ENCODE measurements at regions not wholly inside any gene's neighbourhood (a gene's known extent, or its start where the extent isn't known, plus 50 kb on each side); places are given as distances from the start of the nearest gene placed in this dataset.

GRCh38 chr16:51382940-51383339, 231.9 kb upstream of the SALL1 start:
- Histone ChIP-seq H3K27me3 (ENCODE audit: control insufficient read depth in 2 of 2, insufficient read depth in 2 of 2, low read length in 2 of 2) (no peaks in the 10 kb centered on the region), H3K9me1 (replicated peaks; ENCODE audit: control insufficient read depth, extremely low read depth, insufficient read depth, low read length) (no peaks in the 10 kb centered on the region), H3K4me1 (ENCODE audit: control insufficient read depth, extremely low read depth, insufficient read depth, low read length) (no peaks in the 10 kb centered on the region), H3K9me3 (replicated peaks; ENCODE audit: control insufficient read depth, insufficient read depth, low read length) (no peaks in the 10 kb centered on the region), H3K36me3 (ENCODE audit: control insufficient read depth in 2 of 2, extremely low read depth in 1 of 2, insufficient read depth in 2 of 2, low read length in 2 of 2) (no peaks in the 10 kb centered on the region), H3K9ac (replicated peaks; ENCODE audit: extremely low read depth, insufficient read depth, low read length) (no peak overlapping the region), H2AFZ (ENCODE audit: low read depth, low read length) (no peak overlapping the region), H3K4me2 (ENCODE audit: insufficient read depth, low read length) (no peak overlapping the region), H3K79me2 (ENCODE audit: control insufficient read depth, insufficient read depth, low read length) (no peaks in the 10 kb centered on the region), H3K4me3 (replicated peaks in 1 of 3; ENCODE audit: insufficient read depth in 1 of 3, low read depth in 1 of 3, low read length in 3 of 3) (no peak overlapping the region), H3K27ac (ENCODE audit: insufficient read depth, low read depth, low read length) (no peak overlapping the region), H4K20me1 (replicated peaks; ENCODE audit: control insufficient read depth, extremely low read depth, insufficient read depth, low read length) (no peaks in the 10 kb centered on the region)
- DNase-seq (ENCODE audit: low read depth, low spot score) (no peak), FAIRE-seq (no peak)
- intact Hi-C loops (cut with micrococcal nuclease): no loop called here
- dilution Hi-C loops (cut with MboI; ENCODE audit: extremely low pct_ligation_motif_present, low sequenced_read_pairs): no loop called here
- no TSS peak for BruUV-seq (replicated peaks)
- ChIA-PET CTCF (no interaction called here), POLR2A (no interaction called here)
- TF ChIP-seq MYC (IDR thresholded peaks at IDR 0.05; ENCODE audit: low read depth, low read length): no peak
- no peak for TF ChIP-seq CTCF (IDR thresholded peaks at IDR 0.05; ENCODE audit: extremely low read depth in 1 of 2, insufficient read depth in 1 of 2, low read depth in 1 of 2, low read length in 2 of 2)
- no peak for TF ChIP-seq FOS (IDR thresholded peaks at IDR 0.05; ENCODE audit: borderline replicate concordance, insufficient read depth, low read length)
- no peak for TF ChIP-seq EZH2 (IDR thresholded peaks at IDR 0.05; ENCODE audit: borderline replicate concordance, low read depth, low read length, severe bottlenecking)
- TF ChIP-seq POLR2AphosphoS5 (IDR thresholded peaks at IDR 0.05; ENCODE audit: insufficient read depth, low read depth, low read length): no peak
- no peak for TF ChIP-seq JUN (IDR thresholded peaks at IDR 0.05; ENCODE audit: borderline replicate concordance, insufficient read depth, insufficient read length, low read depth)

GRCh38 chr16:51382211-51382610, 231.1 kb upstream of the SALL1 start:
- Histone ChIP-seq H2AFZ (ENCODE audit: low read depth, low read length) (no peak overlapping the region), H3K9me3 (replicated peaks; ENCODE audit: control insufficient read depth, insufficient read depth, low read length) (no peaks in the 10 kb centered on the region), H4K20me1 (replicated peaks; ENCODE audit: control insufficient read depth, extremely low read depth, insufficient read depth, low read length) (no peaks in the 10 kb centered on the region), H3K79me2 (ENCODE audit: control insufficient read depth, insufficient read depth, low read length) (no peaks in the 10 kb centered on the region), H3K27me3 (ENCODE audit: control insufficient read depth in 2 of 2, insufficient read depth in 2 of 2, low read length in 2 of 2) (no peaks in the 10 kb centered on the region), H3K27ac (ENCODE audit: insufficient read depth, low read depth, low read length) (no peak overlapping the region), H3K9ac (replicated peaks; ENCODE audit: extremely low read depth, insufficient read depth, low read length) (no peak overlapping the region), H3K4me1 (ENCODE audit: control insufficient read depth, extremely low read depth, insufficient read depth, low read length) (no peaks in the 10 kb centered on the region), H3K9me1 (replicated peaks; ENCODE audit: control insufficient read depth, extremely low read depth, insufficient read depth, low read length) (no peaks in the 10 kb centered on the region), H3K36me3 (ENCODE audit: control insufficient read depth in 2 of 2, extremely low read depth in 1 of 2, insufficient read depth in 2 of 2, low read length in 2 of 2) (no peaks in the 10 kb centered on the region), H3K4me2 (ENCODE audit: insufficient read depth, low read length) (no peak overlapping the region), H3K4me3 (replicated peaks in 1 of 3; ENCODE audit: insufficient read depth in 1 of 3, low read depth in 1 of 3, low read length in 3 of 3) (no peak overlapping the region)
- DNase-seq (ENCODE audit: low read depth, low spot score): no peak
- FAIRE-seq: no peak
- intact Hi-C loops (cut with micrococcal nuclease): no loop called here
- TF ChIP-seq CTCF (IDR thresholded peaks at IDR 0.05; ENCODE audit: extremely low read depth in 1 of 2, insufficient read depth in 1 of 2, low read depth in 1 of 2, low read length in 2 of 2): no peak
- TF ChIP-seq MAX (IDR thresholded peaks at IDR 0.05; ENCODE audit: insufficient read depth, insufficient read length): no peak
- no peak for TF ChIP-seq MYC (IDR thresholded peaks at IDR 0.05; ENCODE audit: low read depth, low read length)
- no peak for TF ChIP-seq POLR2A (IDR thresholded peaks at IDR 0.05; ENCODE audit: low read depth, low read length)
- TF ChIP-seq FOS (IDR thresholded peaks at IDR 0.05; ENCODE audit: borderline replicate concordance, insufficient read depth, low read length): no peak
- TF ChIP-seq GATA2 (IDR thresholded peaks at IDR 0.05; ENCODE audit: insufficient read depth, insufficient read length, low read depth, low read length): no peak
- no peak for TF ChIP-seq JUN (IDR thresholded peaks at IDR 0.05; ENCODE audit: borderline replicate concordance, insufficient read depth, insufficient read length, low read depth)
- TF ChIP-seq EZH2 (IDR thresholded peaks at IDR 0.05; ENCODE audit: borderline replicate concordance, low read depth, low read length, severe bottlenecking): no peak
- TF ChIP-seq POLR2AphosphoS5 (IDR thresholded peaks at IDR 0.05; ENCODE audit: insufficient read depth, low read depth, low read length): no peak
- CTCF ChIA-PET: no interaction called here
- dilution Hi-C loops (cut with MboI; ENCODE audit: extremely low pct_ligation_motif_present, low sequenced_read_pairs): no loop called here
- POLR2A ChIA-PET: no interaction called here
- BruUV-seq (replicated peaks): no TSS peak

Data from endothelial cell of umbilical vein (primary cell).